Activated CD8-positive, alpha-beta T cell treated with anti-CD3 and anti-CD28 coated beads, Interleukin-2, amount 10 ng/mL, durations not matched to agents 7 days and 5 days (primary cell): ENCODE measurements at regions not wholly inside any gene's neighbourhood (a gene's known extent, or its start where the extent isn't known, plus 50 kb on each side); places are given as distances from the start of the nearest gene placed in this dataset.

Experiments
- ATAC-seq: fragments of 150-1000 bp; cut with Tn5 transposase; one replicate; pipeline ENCODE4 v1.10.0; 2021; ENCODE audit warnings: moderate library complexity
- CTCF ChIA-PET: fragments of 350-600 bp; sonication (Branson Sonifier 250); formaldehyde crosslinking; loops from one replicate; lab custom pipeline; 2021; ENCODE audit warnings: antibody characterized with exemption; lab: Charles Lee
- POLR2A ChIA-PET: fragments of 350-600 bp; sonication (Branson Sonifier 250); formaldehyde crosslinking; loops from one replicate; lab custom pipeline; 2021; ENCODE audit warnings: antibody characterized with exemption; lab: Charles Lee
- DNase-seq: peaks from one replicate; pipeline ENCODE4 v3.0.0-alpha.2; 2020
- H3K27ac Mint-ChIP-seq: one replicate; pipeline ENCODE4 v1.8.0; 2021; ENCODE audit warnings: mild to moderate bottlenecking, mixed read lengths
- H3K27me3 Mint-ChIP-seq: one replicate; pipeline ENCODE4 v1.8.0; 2021; ENCODE audit warnings: low read depth, mixed read lengths
- H3K36me3 Mint-ChIP-seq: one replicate; pipeline ENCODE4 v1.8.0; 2021; ENCODE audit warnings: low read depth, mixed read lengths
- H3K4me1 Mint-ChIP-seq: one replicate; pipeline ENCODE4 v1.8.0; 2021; ENCODE audit warnings: low read depth, mixed read lengths
- H3K4me3 Mint-ChIP-seq: one replicate; pipeline ENCODE4 v1.8.0; 2021; ENCODE audit warnings: mild to moderate bottlenecking, mixed read lengths
- H3K9me3 Mint-ChIP-seq: one replicate; pipeline ENCODE4 v1.8.0; 2022; ENCODE audit warnings: mixed read lengths; ENCODE audit not compliant: insufficient read depth

DNA sequence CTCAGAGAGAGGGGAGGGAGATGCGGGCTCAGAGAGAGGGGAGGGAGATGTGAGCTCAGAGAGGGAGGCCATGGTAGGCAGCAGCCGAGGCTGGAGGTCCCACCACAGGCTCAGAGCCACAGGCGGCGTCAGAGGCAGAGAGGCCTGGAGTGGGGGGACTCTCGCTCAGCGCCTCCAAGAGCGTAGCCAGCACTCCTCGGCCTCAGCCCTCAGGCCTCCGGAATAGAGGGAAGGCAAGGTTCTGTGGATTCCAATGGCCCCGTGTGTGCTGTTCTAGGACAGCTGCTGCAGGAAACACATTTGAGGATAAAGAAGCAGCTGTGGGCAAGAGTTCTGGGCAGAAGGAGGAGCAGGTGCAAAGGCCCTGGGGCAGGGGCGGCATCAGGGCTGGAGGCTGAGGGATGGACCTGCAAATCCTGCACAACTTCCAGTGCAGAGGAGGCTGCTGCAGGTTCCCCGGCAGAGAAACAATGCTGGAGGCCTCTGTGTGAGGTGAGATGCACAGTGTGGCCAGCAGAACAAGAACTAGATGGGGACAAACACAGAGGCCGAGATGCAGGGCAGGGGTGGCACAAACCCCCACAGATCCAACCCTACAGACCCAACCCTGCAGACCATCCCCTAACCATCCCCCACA lies 59.1 kb upstream of the GALNT9 start:
- POLR2A ChIA-PET = interaction anchor here (0.6 kb wide), 1 partner anchor 92 kb away, joined by 3 read pairs; no protein-coding TSS in a partner anchor
- H3K27ac Mint-ChIP-seq = no peak overlapping the region
- H3K27me3 Mint-ChIP-seq = no peaks in the 10 kb centered on the region
- CTCF ChIA-PET = no interaction called here
- H3K4me3 Mint-ChIP-seq = no peak overlapping the region
- H3K4me1 Mint-ChIP-seq = no peaks in the 10 kb centered on the region
- no peaks in the 10 kb centered on the region for H3K36me3 Mint-ChIP-seq
- no peak for ATAC-seq
- no peaks in the 10 kb centered on the region for H3K9me3 Mint-ChIP-seq
- DNase-seq = no peak

DNA sequence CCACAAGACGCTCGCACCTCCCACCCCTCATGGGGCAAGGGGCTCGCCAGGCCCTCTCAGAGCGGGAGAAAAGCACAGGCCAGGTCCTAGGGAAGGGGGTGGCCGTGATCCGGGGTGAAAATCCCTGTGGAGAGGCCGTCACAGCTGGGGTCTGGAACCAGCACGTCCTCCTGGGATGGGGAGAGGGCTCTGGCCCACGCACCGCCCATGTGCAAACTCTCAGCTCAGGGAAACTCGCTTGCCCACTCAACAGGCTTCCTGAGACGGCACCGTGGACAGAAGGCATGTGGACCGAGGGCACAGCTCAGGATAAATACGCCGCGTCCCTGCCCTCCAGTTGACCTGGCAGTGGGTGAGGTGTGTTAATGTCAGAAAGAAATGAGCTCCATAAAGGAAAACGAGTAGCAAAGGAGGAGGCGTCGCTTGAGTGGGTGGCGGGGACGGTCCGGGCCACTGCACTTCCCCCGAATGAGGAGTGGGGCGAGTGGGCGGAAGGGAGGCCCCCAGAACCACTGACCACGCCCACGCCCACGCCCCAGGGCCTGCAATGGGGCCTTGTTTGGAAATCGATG lies 57.6 kb upstream of the GALNT9 start:
- ATAC-seq = no peak
- POLR2A ChIA-PET = no interaction called here
- DNase-seq = no peak
- Mint-ChIP-seq H3K36me3 (no peaks in the 10 kb centered on the region), H3K4me1 (no peaks in the 10 kb centered on the region), H3K27ac (no peak overlapping the region), H3K27me3 (no peaks in the 10 kb centered on the region), H3K4me3 (no peak overlapping the region), H3K9me3 (no peaks in the 10 kb centered on the region)
- CTCF ChIA-PET = no interaction called here

DNA sequence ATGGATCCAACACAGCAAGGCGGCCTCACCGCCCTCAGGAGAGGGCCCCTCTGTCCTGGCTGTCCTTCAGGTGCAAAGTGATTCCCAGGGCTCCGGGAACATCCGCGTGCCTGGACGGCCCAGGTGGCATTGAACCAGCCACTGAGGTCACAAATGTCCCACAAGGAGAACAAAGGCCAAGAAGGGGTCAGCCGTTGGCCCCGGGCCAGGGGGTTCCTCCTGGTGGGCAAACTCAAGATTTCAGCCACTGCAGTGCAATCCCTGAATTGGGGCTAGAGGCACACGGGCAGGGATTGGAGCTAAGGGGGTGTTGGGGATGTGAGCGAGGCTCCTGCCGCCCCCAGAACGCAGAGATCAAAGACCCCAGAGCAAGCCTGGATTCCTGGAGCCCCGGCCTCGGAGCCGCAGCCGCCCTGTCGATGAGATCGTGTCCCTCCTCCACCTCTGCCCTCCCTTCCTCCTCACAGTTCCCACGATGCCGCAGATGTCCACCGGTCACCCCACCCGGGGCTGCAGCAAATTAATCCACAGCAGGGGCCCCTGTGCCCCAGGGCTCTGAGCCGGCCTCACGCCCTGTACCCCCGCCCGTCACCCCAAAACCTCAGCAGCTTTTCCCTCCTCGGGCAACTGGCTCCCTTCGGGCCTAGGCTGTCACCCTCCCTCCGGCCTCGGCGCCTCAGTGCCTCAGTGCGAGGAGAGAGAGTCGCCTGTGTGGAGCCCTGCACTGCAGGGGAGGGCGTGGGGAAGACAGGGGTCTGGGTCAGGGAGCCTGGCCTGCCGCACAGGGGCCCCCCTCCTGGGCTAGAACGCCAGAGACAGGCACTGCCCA lies 56.7 kb upstream of the GALNT9 start:
- Mint-ChIP-seq H3K4me1 (no peaks in the 10 kb centered on the region), H3K27me3 (no peaks in the 10 kb centered on the region), H3K36me3 (no peaks in the 10 kb centered on the region), H3K4me3 (no peak overlapping the region), H3K27ac (no peak overlapping the region), H3K9me3 (no peaks in the 10 kb centered on the region)
- POLR2A ChIA-PET = no interaction called here
- DNase-seq = no peak
- no peak for ATAC-seq
- CTCF ChIA-PET = no interaction called here

DNA sequence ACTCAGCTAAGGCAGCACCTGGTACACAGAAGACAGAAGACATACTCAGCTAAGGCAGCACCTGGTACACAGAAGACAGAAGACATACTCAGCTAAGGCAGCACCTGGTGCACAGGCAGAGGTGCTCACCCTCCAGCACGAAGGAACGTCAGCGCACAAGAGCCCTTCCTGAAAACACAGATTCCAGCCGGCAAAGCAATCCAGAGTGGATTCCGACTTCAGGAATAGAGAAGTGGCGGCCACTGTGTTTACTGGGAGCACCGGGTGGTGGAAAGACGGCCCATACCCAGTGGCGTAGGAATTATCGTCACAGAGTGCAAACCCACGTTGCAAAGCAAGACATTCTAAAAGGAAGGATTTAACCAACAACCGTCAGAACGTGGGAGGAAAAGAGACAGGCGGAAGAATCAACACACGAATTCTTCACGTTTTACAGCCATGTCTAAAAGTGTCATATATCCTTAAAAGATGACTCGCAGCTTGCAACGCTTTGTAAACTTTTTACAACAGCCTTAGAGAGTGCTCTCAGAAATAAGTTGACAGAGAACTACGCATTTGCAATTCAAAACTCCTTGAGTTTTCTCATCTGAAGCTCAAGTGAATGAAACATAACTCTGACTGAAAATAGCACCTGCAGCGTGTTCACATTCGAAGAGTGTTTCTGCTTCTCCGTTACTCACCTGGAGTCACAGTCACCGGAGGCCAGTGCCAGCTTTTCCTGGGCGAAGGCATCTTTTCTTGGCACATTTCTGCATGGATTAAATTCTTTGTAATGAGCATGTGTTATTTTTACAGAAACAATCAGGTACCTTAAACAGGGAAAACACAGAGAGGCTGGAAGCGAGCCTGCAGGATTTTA lies 55.8 kb upstream of the GALNT9 start:
- ChIA-PET CTCF (no interaction called here), POLR2A (no interaction called here)
- H3K27me3 Mint-ChIP-seq = no peaks in the 10 kb centered on the region
- ATAC-seq (no peak), DNase-seq (no peak)
- H3K9me3 Mint-ChIP-seq = no peaks in the 10 kb centered on the region
- no peaks in the 10 kb centered on the region for H3K4me1 Mint-ChIP-seq
- no peak overlapping the region for H3K27ac Mint-ChIP-seq
- H3K4me3 Mint-ChIP-seq = no peak overlapping the region
- no peaks in the 10 kb centered on the region for H3K36me3 Mint-ChIP-seq

DNA sequence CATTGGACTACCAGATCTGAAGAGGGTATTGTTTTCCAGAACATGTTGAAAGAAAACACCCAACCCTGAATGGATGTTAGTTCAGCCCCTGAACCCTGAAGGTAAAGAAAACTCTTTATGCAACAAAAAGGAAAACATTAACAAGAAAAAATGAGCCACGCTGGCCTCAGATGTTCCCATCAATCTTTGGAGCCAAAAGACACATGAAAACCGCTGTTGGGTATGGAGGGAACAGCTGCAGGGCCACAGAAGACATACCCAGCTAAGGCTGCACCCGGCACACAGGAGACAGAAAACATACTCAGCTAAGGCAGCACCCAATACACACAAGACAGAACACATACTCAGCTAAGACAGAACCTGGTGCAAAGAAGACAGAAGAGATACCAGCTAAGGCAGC lies 51.3 kb upstream of the GALNT9 start:
- no peaks in the 10 kb centered on the region for H3K36me3 Mint-ChIP-seq
- no peak overlapping the region for H3K4me3 Mint-ChIP-seq
- H3K27ac Mint-ChIP-seq = no peak overlapping the region
- DNase-seq (no peak), ATAC-seq (no peak)
- no peaks in the 10 kb centered on the region for H3K9me3 Mint-ChIP-seq
- ChIA-PET POLR2A (no interaction called here), CTCF (no interaction called here)
- no peaks in the 10 kb centered on the region for H3K4me1 Mint-ChIP-seq
- H3K27me3 Mint-ChIP-seq = peaks cover 9% of the 10 kb centered on the region

DNA sequence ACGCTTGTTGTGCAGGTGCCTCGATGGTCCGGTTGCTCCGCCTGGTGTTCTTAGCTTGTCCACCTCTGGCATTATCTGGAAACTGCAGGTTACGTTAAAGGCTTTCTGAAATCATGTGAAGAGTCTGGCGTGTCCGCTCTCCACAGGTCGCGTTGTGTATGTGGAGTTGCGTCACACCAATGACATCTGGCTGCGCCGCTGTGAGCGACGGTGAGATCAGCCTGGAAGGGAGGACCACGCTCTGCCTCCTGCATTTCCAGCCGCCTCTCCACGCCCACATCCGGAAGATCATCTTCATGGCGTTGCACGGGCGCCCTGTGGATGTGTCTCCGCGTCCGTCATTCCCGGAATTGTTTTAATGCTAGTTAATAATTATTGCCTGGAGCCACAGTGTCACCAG lies 50.6 kb upstream of the GALNT9 start:
- ChIA-PET POLR2A (no interaction called here), CTCF (no interaction called here)
- no peaks in the 10 kb centered on the region for H3K4me1 Mint-ChIP-seq
- H3K36me3 Mint-ChIP-seq = no peaks in the 10 kb centered on the region
- ATAC-seq (no peak), DNase-seq (no peak)
- peaks cover 9% of the 10 kb centered on the region for H3K27me3 Mint-ChIP-seq
- no peaks in the 10 kb centered on the region for H3K9me3 Mint-ChIP-seq
- H3K4me3 Mint-ChIP-seq = no peak overlapping the region
- H3K27ac Mint-ChIP-seq = no peak overlapping the region

DNA sequence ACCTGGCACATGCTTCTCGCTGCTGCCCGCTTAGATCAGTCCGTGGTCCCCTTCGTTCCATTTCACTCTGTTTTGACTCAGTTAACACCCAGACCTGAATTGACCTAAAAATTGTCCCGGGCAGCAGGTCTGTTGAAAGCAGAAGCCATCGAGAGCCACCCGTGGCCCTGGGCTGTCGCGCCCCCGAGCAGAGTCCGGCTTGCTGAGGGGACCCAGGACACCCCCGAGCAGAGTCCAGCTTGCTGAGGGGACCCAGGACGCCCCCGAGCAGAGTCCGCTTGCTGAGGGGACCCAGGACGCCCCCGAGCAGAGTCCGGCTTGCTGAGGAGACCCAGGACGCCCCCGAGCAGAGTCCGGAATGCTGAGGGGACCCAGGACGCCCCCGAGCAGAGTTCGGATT lies 50.2 kb upstream of the GALNT9 start:
- Mint-ChIP-seq H3K27ac (no peak overlapping the region), H3K27me3 (peaks cover 9% of the 10 kb centered on the region), H3K36me3 (no peaks in the 10 kb centered on the region), H3K4me1 (no peaks in the 10 kb centered on the region), H3K4me3 (no peak overlapping the region), H3K9me3 (no peaks in the 10 kb centered on the region)
- CTCF ChIA-PET = no interaction called here
- POLR2A ChIA-PET = no interaction called here
- DNase-seq (no peak), ATAC-seq (no peak)
